IPS-NIHi11 (cell line): ENCODE measurements at regions not wholly inside any gene's neighbourhood (a gene's known extent, or its start where the extent isn't known, plus 50 kb on each side); places are given as distances from the start of the nearest gene placed in this dataset.

ENCODE experiments used
- DNase-seq: peaks from one replicate; pipeline ENCODE4 v3.0.0; 2012; ENCODE audit warnings: mixed read lengths, low spot score

GRCh38 chr18:47334966-47335365 is 83.5 kb upstream of the SKOR2 start:
- DNase-seq, result no peak

- DNase-seq, result no peak
Measured at GRCh38 chr18:47333926-47334635, 82.6 kb upstream of the SKOR2 start.

- DNase-seq, result no peak
Measured at GRCh38 chr18:47331641-47332040, 80.2 kb upstream of the SKOR2 start.

- no peak for DNase-seq
Measured at GRCh38 chr18:47331026-47331425, 79.6 kb upstream of the SKOR2 start.

GRCh38 chr18:47323158-47323557 is 71.7 kb upstream of the SKOR2 start:
- no peak for DNase-seq

GRCh38 chr18:47321815-47322214 is 70.4 kb upstream of the SKOR2 start:
- DNase-seq, result no peak

GRCh38 chr18:47317824-47318508 is 66.5 kb upstream of the SKOR2 start:
- DNase-seq, result no peak

- no peak for DNase-seq
Measured at GRCh38 chr18:47316924-47317323, 65.5 kb upstream of the SKOR2 start.

GRCh38 chr18:47313901-47314300 is 62.4 kb upstream of the SKOR2 start:
- DNase-seq, result no peak

GRCh38 chr18:47311585-47311984 is 60.1 kb upstream of the SKOR2 start:
- DNase-seq, result no peak
